ENCODE measurements at regions not wholly inside any gene's neighbourhood (a gene's known extent, or its start where the extent isn't known, plus 50 kb on each side); places are given as distances from the start of the nearest gene placed in this dataset.

DNA sequence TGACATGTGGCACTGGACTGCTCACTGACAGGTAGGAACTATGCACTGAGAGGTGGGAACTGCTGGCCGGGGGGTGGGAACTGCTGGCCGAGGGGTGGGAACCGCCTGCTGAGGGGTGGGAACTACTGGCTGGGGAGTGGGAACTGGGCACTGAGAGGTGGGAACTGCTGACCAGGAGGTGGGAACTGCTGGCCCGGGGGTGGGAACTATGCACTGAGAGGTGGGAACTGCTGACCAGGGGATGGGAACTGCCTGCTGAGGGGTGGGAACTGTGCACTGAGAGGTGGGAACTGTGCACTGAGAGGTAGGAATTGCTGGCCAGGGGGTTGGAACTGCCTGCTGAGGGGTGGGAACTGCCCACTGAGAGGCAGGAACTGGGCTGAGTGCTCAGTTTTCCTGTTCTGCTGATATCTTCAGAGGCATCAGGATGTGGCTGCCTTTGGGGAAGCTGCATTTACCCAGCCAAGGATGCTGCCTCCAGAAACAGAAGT is 90.2 kb downstream of the THBS2 start (continued):
- no peak for TF ChIP-seq ELK1 (IDR thresholded peaks at IDR 0.05; ENCODE audit: borderline replicate concordance, low read depth, low read length)
- TF ChIP-seq NFE2L2 (IDR thresholded peaks at IDR 0.05; ENCODE audit: low read depth, low read length), result no peak
- no peak for TF ChIP-seq CHD1 (IDR thresholded peaks at IDR 0.05; ENCODE audit: low read depth, low read length)
- no peak for TF ChIP-seq RAD21 (IDR thresholded peaks at IDR 0.05; ENCODE audit: low read length)

DNA sequence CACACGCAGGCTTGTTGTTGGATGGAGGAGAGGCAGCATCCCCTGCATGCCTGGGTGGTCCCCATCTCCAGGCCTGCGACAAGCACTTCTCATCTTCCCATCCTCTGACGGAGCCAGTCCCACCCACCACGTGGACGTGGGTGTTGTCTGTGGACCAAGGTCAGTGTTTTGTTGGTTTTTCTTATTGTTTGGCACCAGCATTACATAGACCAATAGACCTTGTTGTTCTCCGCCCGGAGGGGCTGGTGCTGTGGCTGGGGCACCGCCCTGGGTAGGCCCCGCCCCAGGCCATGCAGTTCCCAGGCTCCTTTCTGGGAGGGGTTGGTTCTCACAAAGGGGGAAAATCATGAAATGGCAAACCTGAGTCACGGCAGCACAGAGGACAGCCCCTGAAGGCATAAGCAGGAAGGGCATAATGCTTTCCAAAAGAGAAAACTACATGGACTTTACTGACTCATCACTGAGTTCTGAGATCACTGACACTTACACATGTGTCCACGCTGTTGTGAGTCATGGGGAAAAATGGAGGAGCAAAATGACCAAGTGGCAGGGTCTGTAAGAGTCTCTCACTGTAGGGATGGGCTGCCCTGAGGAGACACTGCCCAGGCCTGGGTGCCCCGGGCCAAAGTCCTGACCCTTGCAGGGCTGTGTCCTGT is 90.8 kb downstream of the THBS2 start:
- Histone ChIP-seq H3K4me3 (ENCODE audit: insufficient read depth, low read depth, low read length) (no peak overlapping the region), H2AK5ac (ENCODE audit: low read depth, low read length) (peak overlapping the region; percentile 98), H3K79me1 (ENCODE audit: low read depth in 1 of 2, low read length in 2 of 2) (peaks cover 10 to 42% of the 10 kb centered on the region in 2 experiments), H3K18ac (ENCODE audit: low read depth, low read length) (peak overlapping the region; percentile 89), H3K9me1 (ENCODE audit: insufficient read depth, low read length) (peaks cover 18% of the 10 kb centered on the region), H2BK5ac (ENCODE audit: low read depth, low read length, poor library complexity, severe bottlenecking) (peak overlapping the region; percentile 99), H3K27me3 (ENCODE audit: control insufficient read depth, insufficient read depth, low read length) (no peaks in the 10 kb centered on the region), H4K20me1 (ENCODE audit: insufficient read depth, low read length) (no peaks in the 10 kb centered on the region), H3K23ac (ENCODE audit: low read depth, low read length) (peak overlapping the region; percentile 89), H4K5ac (ENCODE audit: low read depth, low read length) (peak overlapping the region; percentile 91), H3K36me3 (ENCODE audit: control insufficient read depth, insufficient read depth, low read length) (no peaks in the 10 kb centered on the region), H2AK9ac (replicated peaks; ENCODE audit: low read depth, low read length, poor library complexity) (peak overlapping the region; percentile 98), H3K27ac (ENCODE audit: insufficient read depth, low read length) (peak overlapping the region; percentile 88), H3K56ac (ENCODE audit: extremely low read depth, insufficient read depth, low read length) (peak overlapping the region; percentile 28; the same call in 1 of the 2 replicates), H3K4me1 (ENCODE audit: control insufficient read depth, insufficient read depth, low read length) (peaks cover 49% of the 10 kb centered on the region), H3K4ac (ENCODE audit: low read depth, low read length) (peak overlapping the region; percentile 99), H4K8ac (ENCODE audit: low read depth in 2 of 2, low read length in 2 of 2) (peak overlapping the region; percentile 82 to 95), H4K91ac (ENCODE audit: insufficient read depth, low read depth, low read length) (peak overlapping the region; percentile 99), H3K9ac (ENCODE audit: low read depth, low read length) (peak overlapping the region; percentile 13; the same call in 1 of the 2 replicates), H3K14ac (replicated peaks; ENCODE audit: low read depth, low read length) (peak overlapping the region; percentile 97), H2AFZ (replicated peaks; ENCODE audit: low read length, poor library complexity) (peak overlapping the region; percentile 93), H3K4me2 (ENCODE audit: low read depth, low read length) (peak overlapping the region; percentile 18; the same call in 1 of the 2 replicates), H3K9me3 (ENCODE audit: control insufficient read depth, insufficient read depth, low read length) (no peaks in the 10 kb centered on the region), H2BK120ac (ENCODE audit: low read depth, low read length) (peak overlapping the region; percentile 98), H2BK15ac (ENCODE audit: low read depth, low read length) (peak overlapping the region; percentile 93; the same call in 2 of the 3 replicates), H2BK20ac (ENCODE audit: low read depth, low read length) (peak overlapping the region; percentile 98)
- in situ Hi-C loops (cut with MboI; ENCODE audit: low sequenced_read_pairs), result no loop called here
- dilution Hi-C loops (cut with HindIII; ENCODE audit: low sequenced_read_pairs, unreplicated experiment), result no loop called here
- POLR2A ChIA-PET (ENCODE audit: unreplicated experiment), result no interaction called here
- no TSS peak for BruUV-seq (replicated peaks)
- ATAC-seq (ENCODE audit: low read depth) (peak; percentile 81), DNase-seq (peak; percentile 99)
- 67% methylated on average over 1 of the region's 12 CpGs; no CpG with 5 or more reads in 1 of the 2 experiments for WGBS, 2 experiments (ENCODE audit: extremely low coverage in 2 of 2, insufficient read length in 1 of 2)
- intact Hi-C loops (cut with micrococcal nuclease), result no loop called here
- CTCF ChIA-PET, result no interaction called here
- TF ChIP-seq RCOR1 (IDR thresholded peaks at IDR 0.05; ENCODE audit: insufficient replicate concordance, low read length), result no peak
- TF ChIP-seq FOS (IDR thresholded peaks at IDR 0.05; ENCODE audit: low read depth, low read length), result peak; percentile 99
- TF ChIP-seq RAD21 (IDR thresholded peaks at IDR 0.05; ENCODE audit: low read length), result peak; percentile 38; the same call in 1 of the 2 replicates
- TF ChIP-seq MAZ (IDR thresholded peaks at IDR 0.05; ENCODE audit: borderline replicate concordance, low read depth, low read length), result peak; percentile 65; the same call in 1 of the 2 replicates
- no peak for TF ChIP-seq ELK1 (IDR thresholded peaks at IDR 0.05; ENCODE audit: borderline replicate concordance, low read depth, low read length)
- TF ChIP-seq, protein P1, sequence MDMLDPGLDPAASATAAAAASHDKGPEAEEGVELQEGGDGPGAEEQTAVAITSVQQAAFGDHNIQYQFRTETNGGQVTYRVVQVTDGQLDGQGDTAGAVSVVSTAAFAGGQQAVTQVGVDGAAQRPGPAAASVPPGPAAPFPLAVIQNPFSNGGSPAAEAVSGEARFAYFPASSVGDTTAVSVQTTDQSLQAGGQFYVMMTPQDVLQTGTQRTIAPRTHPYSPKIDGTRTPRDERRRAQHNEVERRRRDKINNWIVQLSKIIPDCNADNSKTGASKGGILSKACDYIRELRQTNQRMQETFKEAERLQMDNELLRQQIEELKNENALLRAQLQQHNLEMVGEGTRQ (IDR thresholded peaks at IDR 0.05; ENCODE audit: low read depth, low read length), result no peak
- peak; percentile 82; the same call in 1 of the 2 replicates for TF ChIP-seq MXI1 (IDR thresholded peaks at IDR 0.05; ENCODE audit: borderline replicate concordance, low read depth, low read length)
- TF ChIP-seq MAFK (IDR thresholded peaks at IDR 0.05; ENCODE audit: low read depth, low read length), result peak; percentile 61
- peak; percentile 48; the same call in 1 of the 2 replicates for TF ChIP-seq BHLHE40 (IDR thresholded peaks at IDR 0.05; ENCODE audit: low read depth, low read length)
- TF ChIP-seq NFE2L2 (IDR thresholded peaks at IDR 0.05; ENCODE audit: low read depth, low read length), result peak; percentile 80
